ENCODE measurements at regions not wholly inside any gene's neighbourhood (a gene's known extent, or its start where the extent isn't known, plus 50 kb on each side); places are given as distances from the start of the nearest gene placed in this dataset.
"Not testable (repeated sequence)": the region's sequence is repeated elsewhere in the genome, so short reads cannot be mapped to it uniquely, and the experiment has no call there.

- FAIRE-seq, result no peak
These were observed 341.3 kb upstream of the DPPA4 start for GRCh38 chr3:109678600-109678999.

GRCh38 chr3:109679664-109680063 lies 342.3 kb upstream of the DPPA4 start:
- FAIRE-seq, result no peak

- no peak for FAIRE-seq
These were observed 346.4 kb upstream of the DPPA4 start for GRCh38 chr3:109683746-109684145.

- FAIRE-seq, result no peak
These were observed 348.0 kb upstream of the DPPA4 start for GRCh38 chr3:109685084-109686079.

GRCh38 chr3:109687626-109688025 lies 350.3 kb upstream of the DPPA4 start:
- FAIRE-seq, result no peak

GRCh38 chr3:109696932-109697331 lies 359.6 kb upstream of the DPPA4 start:
- no peak for FAIRE-seq

GRCh38 chr3:109702252-109702651 lies 364.9 kb upstream of the DPPA4 start:
- no peak for FAIRE-seq

GRCh38 chr3:109702976-109703375 lies 365.6 kb upstream of the DPPA4 start:
- no peak for FAIRE-seq

- not testable (repeated sequence) for FAIRE-seq
These were observed 367.8 kb upstream of the DPPA4 start for GRCh38 chr3:109705133-109705532.

GRCh38 chr3:109707617-109708016 lies 370.3 kb upstream of the DPPA4 start:
- FAIRE-seq, result no peak

GRCh38 chr3:109713288-109713687 lies 375.9 kb upstream of the DPPA4 start:
- FAIRE-seq, result no peak

GRCh38 chr3:109715707-109716106 lies 378.4 kb upstream of the DPPA4 start:
- FAIRE-seq, result no peak

- no peak for FAIRE-seq
These were observed 381.5 kb upstream of the DPPA4 start for GRCh38 chr3:109718850-109719249.

- no peak for FAIRE-seq
These were observed 391.6 kb upstream of the DPPA4 start for GRCh38 chr3:109728861-109729494.

- FAIRE-seq, result no peak
These were observed 394.5 kb upstream of the DPPA4 start for GRCh38 chr3:109731639-109732473.

GRCh38 chr3:109743981-109744380 lies 406.6 kb upstream of the DPPA4 start:
- FAIRE-seq, result no peak

GRCh38 chr3:109772520-109772919 lies 435.2 kb upstream of the DPPA4 start:
- no peak for FAIRE-seq

GRCh38 chr3:109774108-109774507 lies 436.8 kb upstream of the DPPA4 start:
- FAIRE-seq, result no peak

GRCh38 chr3:109784285-109784684 lies 446.9 kb upstream of the DPPA4 start:
- no peak for FAIRE-seq

- no peak for FAIRE-seq
These were observed 447.7 kb upstream of the DPPA4 start for GRCh38 chr3:109784852-109785631.

- FAIRE-seq, result no peak
These were observed 465.9 kb upstream of the DPPA4 start for GRCh38 chr3:109803274-109803673.

- FAIRE-seq, result no peak
These were observed 467.4 kb upstream of the DPPA4 start for GRCh38 chr3:109804697-109805096.

Measured in G401.6 (cell line).